ENCODE measurements at regions not wholly inside any gene's neighbourhood (a gene's known extent, or its start where the extent isn't known, plus 50 kb on each side); places are given as distances from the start of the nearest gene placed in this dataset.

- no peak for TF ChIP-seq CTCF (IDR thresholded peaks at IDR 0.05)
- TF ChIP-seq POLR2A (IDR thresholded peaks at IDR 0.05), result no peak
- TF ChIP-seq EP300 (IDR thresholded peaks at IDR 0.05), result no peak
These were observed 345.6 kb downstream of the MAFB start for GRCh38 chr20:40343390-40343789.
